GM10248 (cell line): ENCODE measurements at regions not wholly inside any gene's neighbourhood (a gene's known extent, or its start where the extent isn't known, plus 50 kb on each side); places are given as distances from the start of the nearest gene placed in this dataset.

Source experiments
- CTCF ChIA-PET: fragments of 300-600 bp; sonication (Branson Sonifier 250); formaldehyde crosslinking; extraction: SDS; loops from one replicate; lab custom pipeline; 2021; ENCODE audit warnings: antibody characterized with exemption; lab: Yijun Ruan, JAX
- POLR2A ChIA-PET: fragments of 350-650 bp; sonication (Branson Sonifier 250); formaldehyde crosslinking; extraction: SDS; loops from one replicate; lab custom pipeline; 2020; ENCODE audit warnings: antibody characterized with exemption; lab: Yijun Ruan, JAX
- DNase-seq: peaks from one replicate; pipeline ENCODE4 v3.0.0; 2012; ENCODE audit errors: extremely low spot score
- CTCF ChIP-seq: IDR thresholded peaks from 2 replicates; pipeline ENCODE4 v1.5.1; 2012; ENCODE audit warnings: mild to moderate bottlenecking, low read depth; ENCODE audit errors: extremely low read depth, missing control alignments, control extremely low read depth

DNA sequence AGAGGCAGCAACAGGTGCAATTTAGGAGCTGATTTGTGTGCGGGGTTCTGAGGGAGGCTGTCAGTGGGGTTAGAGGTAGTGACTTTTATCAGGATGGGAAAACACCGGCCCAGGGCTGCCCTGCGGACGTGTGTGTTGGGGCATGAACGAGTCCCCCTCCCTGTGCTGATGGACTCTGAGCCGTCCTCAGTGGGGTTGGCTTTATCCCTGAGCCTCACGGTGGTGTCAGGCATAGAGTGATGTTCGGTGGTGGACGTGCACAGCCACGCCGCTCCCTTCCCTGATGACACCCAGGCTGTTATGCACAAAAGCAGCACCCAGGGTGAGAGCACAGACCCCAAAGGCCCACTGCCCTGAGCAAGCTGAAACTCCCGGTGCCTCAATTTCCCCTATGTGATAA is 809.1 kb downstream of the BRD1 start:
- DNase-seq: no peak
- ChIA-PET CTCF (no interaction called here), POLR2A (no interaction called here)
- no peak for TF ChIP-seq CTCF

DNA sequence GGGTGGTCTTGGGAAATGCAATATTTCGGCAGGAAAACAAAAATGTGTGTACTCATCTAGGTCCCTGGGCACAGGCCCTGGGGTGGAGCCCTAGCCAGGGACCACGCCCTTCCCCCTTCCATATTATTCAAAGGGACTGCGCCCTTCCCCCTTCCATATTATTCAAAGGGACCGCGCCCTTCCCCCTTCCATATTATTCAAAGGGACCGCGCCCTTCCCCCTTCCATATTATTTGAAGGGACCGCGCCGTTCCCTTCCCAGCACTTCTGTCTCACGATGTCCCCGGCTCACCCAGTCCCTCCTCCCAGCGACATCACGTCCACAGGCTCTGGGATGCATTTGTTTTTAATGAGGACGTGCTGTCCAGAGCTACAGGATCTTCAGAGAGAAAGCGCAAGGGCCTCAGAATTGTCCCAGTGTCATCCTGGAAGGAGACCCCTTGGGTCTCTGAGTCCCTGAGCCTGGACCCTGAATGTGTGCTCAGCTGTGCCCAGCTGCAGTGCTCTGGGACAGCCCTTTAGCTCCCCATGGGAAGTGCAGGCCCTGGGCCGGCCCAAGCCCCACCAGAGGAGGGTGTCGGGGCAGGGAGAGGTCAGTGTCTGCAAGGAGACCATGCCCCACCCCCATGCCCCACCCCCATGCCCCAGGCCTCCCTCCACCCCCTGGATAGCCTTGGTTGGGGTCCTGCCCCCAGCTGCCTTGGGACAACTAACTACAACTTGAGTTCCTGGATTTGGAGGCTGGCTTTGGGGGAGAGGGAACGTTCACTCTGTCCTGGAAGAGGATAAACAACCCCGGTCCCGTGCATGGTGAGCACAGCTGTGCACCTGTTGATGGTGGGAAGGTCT is 810.0 kb downstream of the BRD1 start:
- ChIA-PET POLR2A (no interaction called here), CTCF (no interaction called here)
- DNase-seq: no peak
- TF ChIP-seq CTCF: no peak

GRCh38 chr22:49016909-49017481 is 810.7 kb downstream of the BRD1 start:
- ChIA-PET CTCF (no interaction called here), POLR2A (no interaction called here)
- TF ChIP-seq CTCF: no peak
- no peak for DNase-seq

DNA sequence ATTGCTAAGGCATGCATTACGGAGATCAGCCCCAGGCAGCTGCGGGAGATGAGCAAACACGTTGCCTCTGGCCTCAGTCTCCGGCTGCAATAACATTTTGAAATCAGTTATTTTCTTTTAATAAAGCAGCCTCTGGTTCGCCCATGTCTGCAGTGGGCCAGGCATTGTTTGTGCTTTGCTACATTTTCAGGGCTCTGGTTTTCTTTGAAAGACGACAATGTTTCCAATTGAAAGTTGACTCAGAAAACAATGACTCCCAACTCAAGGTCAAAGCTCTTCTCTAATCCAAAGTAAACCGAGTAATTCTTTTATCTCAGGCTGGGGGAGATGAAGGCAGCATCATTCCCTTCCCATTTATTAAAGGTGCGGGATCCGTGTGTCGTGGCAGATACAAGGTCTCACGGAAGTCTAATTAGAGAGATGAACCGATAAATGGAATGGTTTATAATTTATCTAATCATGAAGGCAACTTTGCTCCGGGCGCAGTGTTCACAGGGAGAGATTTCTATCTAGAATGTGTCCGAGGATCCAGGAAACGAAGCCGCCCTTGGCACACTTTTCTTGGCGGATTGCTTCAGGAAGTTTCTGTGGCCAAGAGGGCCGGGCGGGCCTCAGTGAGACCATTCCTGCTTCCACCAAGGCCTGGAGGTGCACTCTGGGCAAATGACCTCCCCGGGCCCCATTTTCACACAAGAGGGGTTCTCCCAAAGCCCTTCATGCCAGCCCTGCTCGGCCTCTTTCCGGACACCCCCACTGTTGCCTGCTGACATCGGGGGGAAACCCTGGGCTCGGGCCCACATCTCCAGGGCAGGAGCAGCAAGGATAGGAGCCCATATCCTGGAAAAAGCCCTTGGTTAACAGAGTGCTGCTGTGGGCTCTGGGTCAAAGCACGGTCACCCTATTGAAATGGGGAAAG is 811.4 kb downstream of the BRD1 start:
- ChIA-PET POLR2A (no interaction called here), CTCF (no interaction called here)

GRCh38 chr22:49015459-49015858 is 812.2 kb downstream of the BRD1 start:
- ChIA-PET POLR2A (no interaction called here), CTCF (no interaction called here)
- no peak for DNase-seq
- TF ChIP-seq CTCF: no peak

More for the DNA sequence above, 811.4 kb downstream of the BRD1 start:
- no peak for DNase-seq
- TF ChIP-seq CTCF: no peak
